ENCODE measurements at regions not wholly inside any gene's neighbourhood (a gene's known extent, or its start where the extent isn't known, plus 50 kb on each side); places are given as distances from the start of the nearest gene placed in this dataset.

DNA sequence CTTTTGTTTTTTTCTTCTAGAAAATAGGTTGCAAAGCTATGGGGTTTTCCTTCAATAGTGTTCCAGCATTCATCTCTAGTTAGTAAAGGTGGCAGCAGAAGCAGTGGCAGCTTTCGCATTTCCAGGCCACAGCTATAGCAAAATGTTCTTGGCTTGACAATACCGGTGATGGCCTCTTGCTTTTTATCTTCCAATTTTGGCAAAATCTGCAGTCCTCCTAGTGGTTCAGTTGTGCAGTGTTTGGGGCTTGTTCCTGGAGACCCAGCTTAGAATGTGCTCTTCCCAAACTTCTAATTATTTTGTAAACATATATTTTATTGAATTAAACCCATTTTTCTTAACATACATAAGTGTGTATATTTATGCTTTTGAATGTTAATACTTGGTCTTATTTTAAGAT lies 370.6 kb upstream of the MAN1A1 start:
- Histone ChIP-seq H3K79me1 (ENCODE audit: low read length) (no peaks in the 10 kb centered on the region), H3K4me3 (ENCODE audit: low read length) (no peak overlapping the region), H2BK120ac (ENCODE audit: low read depth, low read length) (no peak overlapping the region), H2BK15ac (replicated peaks; ENCODE audit: low read depth) (no peak overlapping the region), H3K27me3 (ENCODE audit: insufficient read depth, low read length, poor library complexity) (peaks cover 2% of the 10 kb centered on the region), H3K36me3 (ENCODE audit: control insufficient read depth, insufficient read depth, low read length) (no peaks in the 10 kb centered on the region), H2AK5ac (ENCODE audit: low read length) (no peak overlapping the region), H3K4ac (ENCODE audit: low read depth, low read length) (no peak overlapping the region), H3K4me1 (ENCODE audit: control insufficient read depth, low read depth, low read length) (peaks cover 5% of the 10 kb centered on the region), H4K8ac (ENCODE audit: low read depth, low read length) (no peak overlapping the region), H3K18ac (ENCODE audit: low read length) (no peak overlapping the region), H3K4me2 (ENCODE audit: low read length) (no peak overlapping the region), H3K56ac (ENCODE audit: low read length) (no peak overlapping the region), H2BK5ac (ENCODE audit: low read length) (no peak overlapping the region), H4K5ac (ENCODE audit: low read length) (no peak overlapping the region), H3K79me2 (ENCODE audit: control insufficient read depth, insufficient read depth, low read length) (no peaks in the 10 kb centered on the region), H3K9ac (ENCODE audit: low read length) (no peak overlapping the region), H3K27ac (ENCODE audit: low read depth, low read length) (no peak overlapping the region), H3K23ac (ENCODE audit: low read length) (no peak overlapping the region)
- DNase-seq: peak; percentile 50
- no CpG with 5 or more reads among the region's 2 CpGs for WGBS (ENCODE audit: extremely low coverage, insufficient coverage, low lambda C conversion rate)

DNA sequence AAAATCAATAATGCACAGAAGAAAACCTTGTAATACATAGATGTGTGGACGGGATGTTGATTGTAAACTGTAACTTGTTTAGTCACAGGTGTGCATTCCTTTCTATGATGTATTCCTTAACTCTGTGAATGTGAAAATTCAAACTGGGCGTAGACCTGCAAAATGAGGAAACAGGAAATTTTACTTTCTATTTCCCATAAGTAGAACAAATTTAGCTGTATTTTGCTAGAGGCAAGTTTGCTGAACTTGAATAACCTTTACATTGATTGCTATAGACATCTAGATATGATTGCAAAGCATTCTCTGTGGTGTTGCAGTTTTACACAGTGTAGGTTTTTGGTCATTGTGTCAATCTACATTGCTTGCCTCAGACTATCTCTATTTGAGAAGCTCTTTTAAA lies 368.4 kb upstream of the MAN1A1 start:
- Histone ChIP-seq H3K27ac (ENCODE audit: low read depth, low read length) (no peak overlapping the region), H2BK15ac (replicated peaks; ENCODE audit: low read depth) (no peak overlapping the region), H2BK5ac (ENCODE audit: low read length) (no peak overlapping the region), H3K4me3 (ENCODE audit: low read length) (no peak overlapping the region), H4K8ac (ENCODE audit: low read depth, low read length) (no peak overlapping the region), H3K9ac (ENCODE audit: low read length) (no peak overlapping the region), H3K4me2 (ENCODE audit: low read length) (no peak overlapping the region), H3K4ac (ENCODE audit: low read depth, low read length) (no peak overlapping the region), H3K56ac (ENCODE audit: low read length) (no peak overlapping the region), H4K5ac (ENCODE audit: low read length) (no peak overlapping the region), H3K23ac (ENCODE audit: low read length) (no peak overlapping the region), H3K18ac (ENCODE audit: low read length) (no peak overlapping the region), H3K79me1 (ENCODE audit: low read length) (no peaks in the 10 kb centered on the region), H2AK5ac (ENCODE audit: low read length) (no peak overlapping the region), H3K79me2 (ENCODE audit: control insufficient read depth, insufficient read depth, low read length) (no peaks in the 10 kb centered on the region), H2BK120ac (ENCODE audit: low read depth, low read length) (no peak overlapping the region), H3K36me3 (ENCODE audit: control insufficient read depth, insufficient read depth, low read length) (no peaks in the 10 kb centered on the region), H3K4me1 (ENCODE audit: control insufficient read depth, low read depth, low read length) (peaks cover 5% of the 10 kb centered on the region), H3K27me3 (ENCODE audit: insufficient read depth, low read length, poor library complexity) (peaks cover 2% of the 10 kb centered on the region)
- no CpG with 5 or more reads among the region's 2 CpGs for WGBS (ENCODE audit: extremely low coverage, insufficient coverage, low lambda C conversion rate)
- no peak for DNase-seq

GRCh38 chr6:119716668-119717270 lies 367.2 kb upstream of the MAN1A1 start:
- Histone ChIP-seq H3K79me1 (ENCODE audit: low read length) (no peaks in the 10 kb centered on the region), H3K56ac (ENCODE audit: low read length) (no peak overlapping the region), H3K23ac (ENCODE audit: low read length) (no peak overlapping the region), H3K36me3 (ENCODE audit: control insufficient read depth, insufficient read depth, low read length) (no peaks in the 10 kb centered on the region), H2BK120ac (ENCODE audit: low read depth, low read length) (no peak overlapping the region), H3K27me3 (ENCODE audit: insufficient read depth, low read length, poor library complexity) (peaks cover 2% of the 10 kb centered on the region), H3K79me2 (ENCODE audit: control insufficient read depth, insufficient read depth, low read length) (no peaks in the 10 kb centered on the region), H3K9ac (ENCODE audit: low read length) (no peak overlapping the region), H3K18ac (ENCODE audit: low read length) (no peak overlapping the region), H3K4me1 (ENCODE audit: control insufficient read depth, low read depth, low read length) (peaks cover 5% of the 10 kb centered on the region), H3K4me3 (ENCODE audit: low read length) (no peak overlapping the region), H3K4ac (ENCODE audit: low read depth, low read length) (no peak overlapping the region), H2BK15ac (replicated peaks; ENCODE audit: low read depth) (no peak overlapping the region), H2BK5ac (ENCODE audit: low read length) (no peak overlapping the region), H4K5ac (ENCODE audit: low read length) (no peak overlapping the region), H2AK5ac (ENCODE audit: low read length) (no peak overlapping the region), H3K4me2 (ENCODE audit: low read length) (no peak overlapping the region), H3K27ac (ENCODE audit: low read depth, low read length) (no peak overlapping the region), H4K8ac (ENCODE audit: low read depth, low read length) (no peak overlapping the region)
- DNase-seq: peak; percentile 38
- WGBS (ENCODE audit: extremely low coverage, insufficient coverage, low lambda C conversion rate): no CpG with 5 or more reads among the region's 2 CpGs

DNA sequence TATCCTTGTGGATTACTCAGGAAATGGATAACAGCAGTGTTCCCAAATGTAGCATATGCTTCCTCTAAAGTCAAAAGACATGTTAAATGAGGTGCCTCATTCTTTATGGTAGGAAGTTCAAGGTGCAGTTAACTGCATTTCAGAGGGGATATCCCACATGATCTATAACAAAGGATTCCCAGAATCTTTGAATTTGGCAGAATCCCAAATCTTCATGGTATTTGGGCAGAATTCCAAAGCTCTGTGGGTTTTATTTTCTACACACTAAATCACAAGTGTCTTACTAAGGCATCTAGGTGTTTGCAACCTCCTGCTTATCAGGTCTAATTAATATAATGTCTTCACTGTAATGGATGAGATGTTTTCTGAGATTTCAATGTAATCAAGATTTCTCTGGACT lies 364.3 kb upstream of the MAN1A1 start:
- no peaks in the 10 kb centered on the region for H3K36me3 ChIP-seq (ENCODE audit: control insufficient read depth, insufficient read depth, low read length)
- no peak for DNase-seq
- no peak overlapping the region for H3K18ac ChIP-seq (ENCODE audit: low read length)
- no peak overlapping the region for H4K8ac ChIP-seq (ENCODE audit: low read depth, low read length)
- no peak overlapping the region for H3K4me3 ChIP-seq (ENCODE audit: low read length)
- no peak overlapping the region for H3K9ac ChIP-seq (ENCODE audit: low read length)
- H4K5ac ChIP-seq (ENCODE audit: low read length): no peak overlapping the region
- H2BK5ac ChIP-seq (ENCODE audit: low read length): no peak overlapping the region
- H2AK5ac ChIP-seq (ENCODE audit: low read length): no peak overlapping the region
- H3K79me1 ChIP-seq (ENCODE audit: low read length): no peaks in the 10 kb centered on the region
- no peak overlapping the region for H3K4ac ChIP-seq (ENCODE audit: low read depth, low read length)
- H3K56ac ChIP-seq (ENCODE audit: low read length): no peak overlapping the region
- H2BK15ac ChIP-seq (replicated peaks; ENCODE audit: low read depth): no peak overlapping the region
- H3K4me2 ChIP-seq (ENCODE audit: low read length): no peak overlapping the region
- H3K4me1 ChIP-seq (ENCODE audit: control insufficient read depth, low read depth, low read length): peaks cover 5% of the 10 kb centered on the region
- H2BK120ac ChIP-seq (ENCODE audit: low read depth, low read length): no peak overlapping the region
- H3K27ac ChIP-seq (ENCODE audit: low read depth, low read length): no peak overlapping the region
- no peak overlapping the region for H3K23ac ChIP-seq (ENCODE audit: low read length)
- H3K27me3 ChIP-seq (ENCODE audit: insufficient read depth, low read length, poor library complexity): no peaks in the 10 kb centered on the region
- H3K79me2 ChIP-seq (ENCODE audit: control insufficient read depth, insufficient read depth, low read length): no peaks in the 10 kb centered on the region

DNA sequence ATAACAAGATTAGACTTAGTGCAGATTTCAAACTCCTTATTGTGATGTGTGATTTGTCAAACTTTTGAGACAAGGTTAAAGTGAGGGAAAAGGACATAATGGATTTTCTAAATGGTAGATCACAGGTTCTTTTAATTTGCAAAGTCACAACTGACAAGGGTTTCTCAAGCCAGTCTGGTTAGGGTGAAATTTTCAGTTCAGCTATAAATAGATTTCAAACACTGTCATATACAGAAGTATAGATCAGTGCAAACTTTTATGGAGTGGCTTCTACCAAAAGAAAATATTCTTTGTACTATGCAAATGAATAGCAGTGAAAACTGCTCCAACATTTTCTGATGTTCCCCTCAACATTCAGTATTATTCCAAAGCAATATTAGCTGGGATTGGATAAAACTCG lies 337.1 kb upstream of the MAN1A1 start:
- no peak overlapping the region for H3K9ac ChIP-seq (ENCODE audit: low read length)
- H3K79me2 ChIP-seq (ENCODE audit: control insufficient read depth, insufficient read depth, low read length): no peaks in the 10 kb centered on the region
- H3K56ac ChIP-seq (ENCODE audit: low read length): no peak overlapping the region
- H2BK15ac ChIP-seq (replicated peaks; ENCODE audit: low read depth): no peak overlapping the region
- H3K18ac ChIP-seq (ENCODE audit: low read length): no peak overlapping the region
- H3K27me3 ChIP-seq (ENCODE audit: insufficient read depth, low read length, poor library complexity): no peaks in the 10 kb centered on the region
- H4K8ac ChIP-seq (ENCODE audit: low read depth, low read length): no peak overlapping the region
- H2BK120ac ChIP-seq (ENCODE audit: low read depth, low read length): no peak overlapping the region
- no peak overlapping the region for H3K27ac ChIP-seq (ENCODE audit: low read depth, low read length)
- H3K36me3 ChIP-seq (ENCODE audit: control insufficient read depth, insufficient read depth, low read length): no peaks in the 10 kb centered on the region
- DNase-seq: no peak
- no peak overlapping the region for H2AK5ac ChIP-seq (ENCODE audit: low read length)
- no peak overlapping the region for H3K23ac ChIP-seq (ENCODE audit: low read length)
- no peak overlapping the region for H3K4me2 ChIP-seq (ENCODE audit: low read length)
- no peak overlapping the region for H2BK5ac ChIP-seq (ENCODE audit: low read length)
- no CpG with 5 or more reads among the region's 1 CpG for WGBS (ENCODE audit: extremely low coverage, insufficient coverage, low lambda C conversion rate)
- no peaks in the 10 kb centered on the region for H3K4me1 ChIP-seq (ENCODE audit: control insufficient read depth, low read depth, low read length)
- H3K4ac ChIP-seq (ENCODE audit: low read depth, low read length): no peak overlapping the region
- no peak overlapping the region for H4K5ac ChIP-seq (ENCODE audit: low read length)
- H3K79me1 ChIP-seq (ENCODE audit: low read length): no peaks in the 10 kb centered on the region
- H3K4me3 ChIP-seq (ENCODE audit: low read length): no peak overlapping the region

GRCh38 chr6:119686240-119686639 lies 336.7 kb upstream of the MAN1A1 start:
- Histone ChIP-seq H3K18ac (ENCODE audit: low read length) (no peak overlapping the region), H2BK15ac (replicated peaks; ENCODE audit: low read depth) (no peak overlapping the region)

More at GRCh38 chr6:119686240-119686639, 336.7 kb upstream of the MAN1A1 start:
- no peak overlapping the region for H3K4me3 ChIP-seq (ENCODE audit: low read length)
- H3K9ac ChIP-seq (ENCODE audit: low read length): no peak overlapping the region
- no peak overlapping the region for H3K4me2 ChIP-seq (ENCODE audit: low read length)
- no peak overlapping the region for H3K56ac ChIP-seq (ENCODE audit: low read length)
- H3K79me1 ChIP-seq (ENCODE audit: low read length): no peaks in the 10 kb centered on the region
- H2AK5ac ChIP-seq (ENCODE audit: low read length): no peak overlapping the region
- H3K4ac ChIP-seq (ENCODE audit: low read depth, low read length): no peak overlapping the region
- H2BK120ac ChIP-seq (ENCODE audit: low read depth, low read length): no peak overlapping the region
- H4K5ac ChIP-seq (ENCODE audit: low read length): no peak overlapping the region
- no peaks in the 10 kb centered on the region for H3K27me3 ChIP-seq (ENCODE audit: insufficient read depth, low read length, poor library complexity)
- H2BK5ac ChIP-seq (ENCODE audit: low read length): no peak overlapping the region
- no peak for DNase-seq
- H3K27ac ChIP-seq (ENCODE audit: low read depth, low read length): no peak overlapping the region
- no peaks in the 10 kb centered on the region for H3K36me3 ChIP-seq (ENCODE audit: control insufficient read depth, insufficient read depth, low read length)
- H3K79me2 ChIP-seq (ENCODE audit: control insufficient read depth, insufficient read depth, low read length): no peaks in the 10 kb centered on the region
- no peak overlapping the region for H3K23ac ChIP-seq (ENCODE audit: low read length)
- H3K4me1 ChIP-seq (ENCODE audit: control insufficient read depth, low read depth, low read length): no peaks in the 10 kb centered on the region
- H4K8ac ChIP-seq (ENCODE audit: low read depth, low read length): no peak overlapping the region

All from mesendoderm (in vitro differentiated cells).